Breast epithelium (tissue), 3 donors: ENCODE measurements at regions not wholly inside any gene's neighbourhood (a gene's known extent, or its start where the extent isn't known, plus 50 kb on each side); places are given as distances from the start of the nearest gene placed in this dataset.

Experiments
- CTCF ChIP-seq, 3 donors: fragments of 450-650 bp; IDR thresholded peaks; one replicate each; pipeline ENCODE4 v1.5.1; 2016 to 2017; ENCODE audit warnings: antibody characterized with exemption in 3 of 3, mild to moderate bottlenecking in 3 of 3, moderate library complexity in 3 of 3
- POLR2AphosphoS5 ChIP-seq, 3 donors: sonication (generic); formaldehyde crosslinking; IDR thresholded peaks; one replicate each; pipeline ENCODE4 v1.6.1; 2017; ENCODE audit warnings: antibody characterized with exemption in 3 of 3

- no peak for TF ChIP-seq POLR2AphosphoS5 (IDR thresholded peaks at IDR 0.05)
- no peak for TF ChIP-seq CTCF (IDR thresholded peaks at IDR 0.05)
These were observed 349.1 kb downstream of the STK39 start for GRCh38 chr2:167898340-167898739.
